ENCODE measurements at regions not wholly inside any gene's neighbourhood (a gene's known extent, or its start where the extent isn't known, plus 50 kb on each side); places are given as distances from the start of the nearest gene placed in this dataset.

- TF ChIP-seq POLR2A (IDR thresholded peaks at IDR 0.05), result no peak
- no peak for TF ChIP-seq CTCF (IDR thresholded peaks at IDR 0.05)
- DNase-seq, result no peak
- H3K4me3 ChIP-seq, result no peak overlapping the region
- H3K36me3 ChIP-seq (replicated peaks in 1 of 2), result no peaks in the 10 kb centered on the region
- no peaks in the 10 kb centered on the region for H3K9me3 ChIP-seq (replicated peaks in 1 of 3)
- no peaks in the 10 kb centered on the region for H3K27me3 ChIP-seq
- intact Hi-C loops (cut with DNase I), result no loop called here
- 88 to 97% (median 95%) methylated on average over 2 of the region's 2 CpGs for WGBS, 4 donors
- H3K27ac ChIP-seq, result no peak overlapping the region
- no peaks in the 10 kb centered on the region for H3K4me1 ChIP-seq (replicated peaks in 1 of 2)
These were observed 267.6 kb upstream of the B3GAT1 start for GRCh38 chr11:134679592-134679991.

GRCh38 chr11:134678744-134679143 is 266.7 kb upstream of the B3GAT1 start:
- Histone ChIP-seq H3K36me3 (replicated peaks in 1 of 2) (no peaks in the 10 kb centered on the region), H3K27ac (no peak overlapping the region), H3K4me3 (no peak overlapping the region), H3K27me3 (no peaks in the 10 kb centered on the region), H3K4me1 (replicated peaks in 1 of 2) (no peaks in the 10 kb centered on the region), H3K9me3 (replicated peaks in 1 of 3) (no peaks in the 10 kb centered on the region)
- TF ChIP-seq POLR2A (IDR thresholded peaks at IDR 0.05) (no peak), CTCF (IDR thresholded peaks at IDR 0.05) (no peak)
- WGBS, 4 donors, result 42 to 79% (median 63%) methylated on average over 3 of the region's 3 CpGs
- no peak for DNase-seq
- intact Hi-C loops (cut with DNase I), result no loop called here

GRCh38 chr11:134677891-134678551 is 266.0 kb upstream of the B3GAT1 start:
- H3K4me1 ChIP-seq (replicated peaks in 1 of 2), result no peaks in the 10 kb centered on the region
- H3K27ac ChIP-seq, result no peak overlapping the region
- intact Hi-C loops (cut with DNase I), result no loop called here
- no peaks in the 10 kb centered on the region for H3K9me3 ChIP-seq (replicated peaks in 1 of 3)
- no peak for TF ChIP-seq POLR2A (IDR thresholded peaks at IDR 0.05)
- TF ChIP-seq CTCF (IDR thresholded peaks at IDR 0.05), result no peak
- no peaks in the 10 kb centered on the region for H3K27me3 ChIP-seq
- no peaks in the 10 kb centered on the region for H3K36me3 ChIP-seq (replicated peaks in 1 of 2)
- no peak for DNase-seq
- 76 to 83% (median 81%) methylated on average over 6 to 7 of the region's 7 CpGs for WGBS, 4 donors
- H3K4me3 ChIP-seq, result no peak overlapping the region

- Histone ChIP-seq H3K4me3 (no peak overlapping the region), H3K9me3 (replicated peaks in 1 of 3) (no peaks in the 10 kb centered on the region), H3K27ac (no peak overlapping the region), H3K4me1 (replicated peaks in 1 of 2) (no peaks in the 10 kb centered on the region), H3K27me3 (no peaks in the 10 kb centered on the region), H3K36me3 (replicated peaks in 1 of 2) (no peaks in the 10 kb centered on the region)
- TF ChIP-seq CTCF (IDR thresholded peaks at IDR 0.05) (no peak), POLR2A (IDR thresholded peaks at IDR 0.05) (no peak)
- WGBS, 4 donors, result 76 to 85% (median 80%) methylated on average over 7 to 9 of the region's 9 CpGs
- DNase-seq, result no peak
- intact Hi-C loops (cut with DNase I), result no loop called here
These were observed 265.4 kb upstream of the B3GAT1 start for GRCh38 chr11:134677397-134677822.

Measured in adrenal gland (tissue), 9 donors.